GM19351 (cell line): ENCODE measurements at regions not wholly inside any gene's neighbourhood (a gene's known extent, or its start where the extent isn't known, plus 50 kb on each side); places are given as distances from the start of the nearest gene placed in this dataset.
A peak's percentile ranks its signal among the peaks of the same experiment; 100 is the strongest.

Experiments used
- ATAC-seq: cut with Tn5 transposase; IDR thresholded peaks from one replicate; pipeline ENCODE4 v1.9.1; 2021; ENCODE audit warnings: mild to moderate bottlenecking, moderate library complexity; ENCODE audit not compliant: unreplicated experiment

DNA sequence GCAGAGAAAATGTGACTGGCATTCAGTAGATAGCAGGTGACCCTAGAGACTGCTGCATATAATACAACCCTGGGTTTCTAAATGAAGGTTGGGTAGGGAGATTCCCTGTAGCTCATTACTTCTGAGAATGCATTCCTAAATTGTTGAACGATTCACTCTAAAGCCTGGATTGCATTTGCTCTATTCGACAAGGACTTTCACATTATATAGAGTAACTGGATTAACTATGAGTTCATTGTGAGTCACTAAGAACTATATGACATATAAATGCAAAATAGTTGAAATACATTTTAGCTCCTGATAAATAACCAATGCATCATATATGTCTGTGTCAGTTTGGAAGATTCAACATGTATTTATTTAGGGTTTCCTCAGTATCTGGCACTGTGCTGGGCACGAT is 294.7 kb upstream of the CCDC54 start:
- ATAC-seq, result no peak

DNA sequence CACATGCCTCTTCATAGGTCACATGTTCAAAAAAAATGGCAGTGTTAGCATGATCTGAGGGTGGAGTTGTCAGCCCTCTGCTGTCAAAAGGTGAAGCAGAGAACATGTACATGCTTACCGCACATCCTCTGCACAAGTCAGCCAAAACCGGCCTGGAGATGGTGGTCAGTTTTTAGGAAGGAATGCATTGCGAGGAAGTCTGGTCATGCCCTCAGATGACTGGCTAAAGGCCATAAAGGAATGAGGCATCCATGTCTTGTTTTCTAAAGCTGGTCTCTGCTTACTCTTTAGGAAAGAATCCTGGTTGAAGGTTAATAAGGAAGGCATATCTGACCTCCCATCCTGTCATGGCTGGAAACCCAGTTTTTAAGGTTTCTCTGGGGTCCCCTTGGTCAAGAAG is 292.0 kb upstream of the CCDC54 start:
- ATAC-seq, result no peak

DNA sequence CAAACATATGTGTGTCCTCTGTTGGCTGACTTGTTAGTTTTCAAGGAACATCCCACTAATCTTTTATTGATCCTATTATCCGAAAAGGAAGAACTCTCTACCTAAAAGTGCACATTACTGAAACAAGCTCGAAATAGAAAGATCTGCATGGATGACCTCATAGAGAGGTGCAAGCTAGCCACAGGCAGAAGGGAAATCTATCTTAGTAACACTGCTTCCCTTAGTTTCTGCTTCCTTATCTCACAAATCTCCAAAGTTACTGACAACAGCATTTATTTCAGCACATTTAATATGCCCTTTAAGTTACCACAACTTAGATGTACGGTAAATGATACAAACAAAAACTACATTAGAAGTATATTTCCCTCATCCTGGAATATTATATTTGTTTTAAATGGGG is 285.1 kb upstream of the CCDC54 start:
- no peak for ATAC-seq

DNA sequence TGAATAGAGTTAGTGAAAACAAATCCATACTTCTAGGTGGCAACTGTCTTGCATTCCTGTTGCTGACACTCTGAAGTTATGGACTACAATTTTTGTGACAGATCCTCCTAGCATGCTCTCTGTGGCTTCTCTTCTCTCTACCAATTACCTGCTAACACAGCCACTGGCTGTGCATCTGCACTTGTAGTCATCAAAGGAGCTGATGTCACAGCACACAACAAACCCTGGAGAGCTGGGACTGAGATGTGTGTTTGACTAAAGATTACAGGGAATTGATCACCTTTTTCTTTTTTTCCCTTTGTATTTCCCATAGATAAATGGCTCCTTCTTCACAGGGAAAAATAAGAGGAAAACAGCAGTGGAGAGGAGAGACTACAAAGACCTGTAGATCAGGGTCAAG is 278.4 kb upstream of the CCDC54 start:
- ATAC-seq, result no peak

DNA sequence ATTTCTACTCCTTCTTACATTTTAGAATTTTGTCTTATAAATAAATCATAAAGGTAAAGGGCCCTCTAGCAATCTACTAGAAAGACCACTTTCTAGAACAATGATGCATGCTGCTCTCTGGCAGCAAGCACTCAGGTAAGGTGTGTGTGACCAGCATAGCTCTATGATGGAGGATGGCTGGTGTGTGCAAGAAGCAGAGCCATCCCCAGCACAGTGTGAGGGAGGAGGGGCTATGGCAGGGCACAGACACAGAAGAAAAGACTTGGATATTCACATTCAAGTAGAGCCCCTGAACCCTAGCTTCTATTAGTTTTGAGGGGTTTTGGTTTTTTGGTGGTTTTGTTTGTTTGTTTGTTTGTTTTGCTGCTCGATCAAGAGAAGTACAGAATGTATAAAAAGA is 277.1 kb upstream of the CCDC54 start:
- ATAC-seq, result no peak

DNA sequence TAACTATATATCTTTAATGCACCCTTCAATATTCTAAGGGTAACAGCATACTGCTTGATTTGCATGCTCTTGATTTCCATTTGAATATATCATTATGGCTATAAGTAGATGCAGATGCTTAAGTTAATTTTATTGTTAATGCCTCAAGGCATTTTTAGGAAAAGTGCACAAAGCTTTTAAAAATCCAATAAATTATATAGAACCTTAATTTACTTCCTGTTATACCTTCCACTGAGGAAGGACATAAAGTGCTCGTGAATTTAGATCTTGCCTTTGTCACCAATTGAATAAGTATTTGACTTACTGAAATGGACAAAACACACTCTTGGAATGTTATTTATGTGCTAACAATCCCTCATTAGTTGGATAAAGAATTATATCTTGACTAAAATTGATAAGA is 276.7 kb upstream of the CCDC54 start:
- no peak for ATAC-seq

DNA sequence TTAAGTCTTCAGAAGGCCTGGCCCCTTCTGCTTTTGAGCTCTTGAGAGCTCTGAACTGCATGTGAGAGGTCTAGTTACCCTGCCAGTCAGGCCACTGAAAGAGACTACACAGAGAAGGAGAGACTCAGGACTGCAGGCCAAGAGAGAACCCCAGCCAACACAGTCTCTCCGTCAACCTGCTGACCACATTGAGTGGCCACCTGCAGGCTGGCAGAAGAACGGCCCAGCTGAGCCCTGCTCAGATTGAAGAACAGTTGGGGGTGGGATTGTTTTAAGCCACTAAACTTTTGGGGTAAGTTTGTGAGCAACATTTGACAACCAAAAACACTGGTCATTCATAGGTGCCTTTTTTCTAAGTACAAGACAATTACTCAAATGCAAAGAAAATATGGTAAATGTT is 273.5 kb upstream of the CCDC54 start:
- no peak for ATAC-seq

DNA sequence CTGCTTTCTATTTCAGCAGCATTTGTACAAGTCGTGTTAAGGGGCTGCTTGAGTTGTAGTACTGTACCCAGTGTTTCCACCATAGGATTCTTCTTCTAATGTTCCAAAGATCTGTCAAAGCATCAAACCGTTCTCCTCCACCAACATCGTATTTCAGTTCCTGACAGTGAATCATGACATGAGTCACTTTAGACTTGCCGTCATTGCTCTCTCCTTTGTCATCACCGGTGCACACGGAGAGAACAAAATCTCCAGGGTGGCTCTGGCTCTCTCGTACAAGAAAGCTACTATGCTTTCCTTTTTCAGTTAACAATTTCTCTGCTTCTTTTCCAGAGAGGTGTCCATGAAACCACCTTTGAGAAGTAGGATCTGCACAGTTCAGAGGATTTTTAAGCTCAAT is 270.9 kb upstream of the CCDC54 start:
- ATAC-seq, result no peak

DNA sequence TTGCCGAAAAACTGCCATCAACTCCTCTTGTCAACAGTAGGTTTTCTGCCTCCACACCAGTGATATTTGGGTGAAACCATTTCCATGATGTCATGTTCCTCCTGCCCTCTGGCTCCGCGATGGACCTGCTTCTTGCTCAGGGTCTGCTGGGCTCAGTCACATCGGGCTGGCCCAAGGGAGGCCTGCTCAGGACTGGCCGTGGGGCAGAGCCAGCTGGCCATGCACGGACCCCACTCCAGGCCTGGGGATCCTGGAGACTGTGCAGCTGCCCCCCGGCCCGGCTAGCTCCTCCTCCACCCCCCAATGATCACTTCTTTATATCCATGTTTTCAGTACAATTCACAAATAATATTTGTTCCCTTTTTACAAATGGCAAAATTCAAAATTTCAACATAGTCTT is 270.3 kb upstream of the CCDC54 start:
- no peak for ATAC-seq

DNA sequence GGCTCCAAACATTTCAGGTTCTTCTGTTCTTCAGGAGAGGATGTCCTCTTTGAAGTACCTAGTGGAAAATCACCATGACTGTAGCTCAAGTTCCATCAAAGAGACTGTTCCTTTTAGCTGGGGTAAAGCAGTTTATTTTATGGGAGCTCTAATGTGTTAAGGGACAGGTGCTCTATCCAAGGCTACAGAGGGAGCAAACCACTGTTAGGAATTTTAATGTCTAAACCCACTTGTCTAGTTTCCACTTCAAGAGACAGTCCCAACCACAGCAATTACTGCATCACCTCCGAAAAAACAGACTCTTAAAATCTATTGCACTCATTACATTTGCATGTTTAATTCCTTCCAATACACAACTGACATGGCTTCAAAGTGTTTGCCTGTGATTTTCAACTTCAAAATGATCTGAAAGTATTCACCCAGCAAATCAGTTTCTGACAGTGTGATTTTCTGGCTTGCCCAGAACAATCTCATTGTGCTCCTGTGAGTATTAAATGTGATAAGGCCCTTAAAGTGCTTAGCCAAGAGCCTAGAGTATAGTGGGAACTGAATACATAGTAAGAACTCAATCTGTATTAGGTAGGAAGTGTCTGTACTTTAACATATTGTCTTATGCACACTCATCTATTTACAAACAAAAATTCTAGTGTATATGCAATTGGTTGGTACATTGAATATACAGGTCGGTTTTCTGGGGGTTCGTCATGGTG is 266.5 kb upstream of the CCDC54 start:
- ATAC-seq, result no peak

DNA sequence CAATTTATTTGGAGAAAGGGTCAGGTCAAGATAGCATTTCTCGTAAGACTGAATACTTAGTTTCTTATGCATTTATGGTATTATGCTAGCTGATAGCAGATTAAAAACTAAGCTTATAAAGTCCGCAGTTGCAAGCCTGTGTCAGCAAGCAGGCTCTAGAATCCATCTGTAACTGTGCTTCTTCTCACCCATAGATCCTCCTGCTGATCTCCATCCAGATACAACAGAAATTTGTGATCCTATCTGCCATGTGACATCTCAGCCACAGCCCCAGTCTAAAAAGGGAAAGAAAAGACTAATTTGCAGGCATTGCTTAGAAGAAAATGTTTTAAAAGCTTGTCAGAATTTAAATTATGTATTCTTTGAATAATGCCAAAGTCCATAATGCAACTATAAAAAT is 265.4 kb upstream of the CCDC54 start:
- no peak for ATAC-seq

DNA sequence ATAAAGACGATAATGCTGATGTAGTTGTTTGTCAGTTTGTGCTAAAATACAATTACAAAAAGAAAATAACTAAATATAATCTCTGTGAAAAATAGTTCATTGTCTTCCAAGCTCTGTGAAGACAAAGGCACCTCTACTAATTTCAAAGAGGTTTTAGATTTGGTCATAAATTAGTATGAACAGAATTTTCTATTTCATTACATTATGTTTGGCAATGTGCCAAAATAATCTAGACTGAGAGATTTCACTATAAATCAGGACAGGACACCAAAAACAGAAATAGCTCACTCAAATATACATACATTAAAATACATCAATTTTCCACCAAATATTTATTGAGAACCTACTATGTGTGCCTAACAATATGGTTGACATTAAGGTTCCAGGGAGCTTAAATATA is 264.9 kb upstream of the CCDC54 start:
- ATAC-seq, result no peak

DNA sequence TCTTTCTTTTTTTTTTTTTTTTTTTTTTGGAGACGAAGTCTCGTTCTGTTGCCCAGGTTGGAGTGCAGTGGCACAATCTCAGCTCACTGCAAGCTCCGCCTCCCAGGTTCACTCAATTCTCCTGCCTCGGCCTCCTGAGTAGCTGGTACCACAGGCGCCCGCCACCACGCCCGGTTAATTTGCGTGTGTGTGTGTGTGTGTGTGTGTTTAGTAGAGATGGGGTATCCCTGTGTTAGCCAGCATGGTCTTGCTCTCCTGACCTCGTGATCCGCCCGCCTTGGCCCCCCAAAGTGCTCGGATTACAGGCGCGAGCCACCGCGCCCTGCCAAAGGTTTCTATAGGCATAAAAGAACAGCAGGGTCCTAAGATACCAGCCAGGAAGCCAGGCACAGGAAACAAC is 261.0 kb upstream of the CCDC54 start:
- ATAC-seq, result no peak

DNA sequence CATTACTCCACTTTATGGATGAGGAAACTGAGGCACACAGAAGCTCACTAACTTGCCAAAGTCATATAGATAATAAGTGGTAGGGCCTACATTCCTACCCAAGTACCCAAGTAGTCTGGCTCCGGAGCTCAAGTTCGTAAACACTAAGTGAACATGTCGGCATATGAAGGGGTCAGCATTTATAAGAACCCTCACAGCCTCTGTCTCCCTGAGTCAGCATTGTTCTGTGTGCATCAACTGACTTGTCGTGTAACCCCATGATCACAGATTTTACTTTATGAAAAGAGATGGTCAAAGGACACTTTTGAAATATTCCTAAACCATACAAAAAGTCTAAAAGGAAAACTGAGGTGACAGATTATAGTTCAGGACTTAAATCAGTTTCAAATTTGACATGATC is 260.1 kb upstream of the CCDC54 start:
- no peak for ATAC-seq

DNA sequence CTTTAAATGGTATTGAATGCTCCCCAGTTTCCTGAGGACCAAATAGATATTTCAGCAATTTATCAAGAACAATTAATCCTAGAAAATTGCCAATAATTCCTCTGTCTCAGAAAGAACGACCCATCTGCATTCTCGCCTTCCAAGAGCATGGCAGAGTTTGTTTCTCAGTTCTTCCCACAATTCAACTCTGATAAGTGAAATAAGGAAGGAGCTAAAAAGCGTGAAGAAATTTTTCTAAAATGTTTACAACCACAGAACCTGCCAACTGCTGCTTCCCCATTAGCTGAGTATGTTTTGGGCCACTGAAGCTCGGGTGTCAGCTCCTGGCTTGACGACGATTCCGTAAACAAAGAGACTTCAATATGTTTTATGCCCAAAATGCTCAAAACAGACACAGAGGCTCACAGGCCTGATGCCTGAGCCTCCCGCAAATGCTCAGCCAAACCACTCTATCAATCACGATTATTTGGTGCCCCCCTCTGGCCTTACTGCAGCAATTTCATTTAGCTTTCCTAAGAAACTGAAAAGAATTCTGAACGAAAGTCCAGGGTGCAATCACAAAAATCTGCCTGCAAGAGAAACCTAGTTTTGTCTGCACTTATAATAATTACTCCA is 259.2 kb upstream of the CCDC54 start:
- peak; percentile 88 for ATAC-seq

DNA sequence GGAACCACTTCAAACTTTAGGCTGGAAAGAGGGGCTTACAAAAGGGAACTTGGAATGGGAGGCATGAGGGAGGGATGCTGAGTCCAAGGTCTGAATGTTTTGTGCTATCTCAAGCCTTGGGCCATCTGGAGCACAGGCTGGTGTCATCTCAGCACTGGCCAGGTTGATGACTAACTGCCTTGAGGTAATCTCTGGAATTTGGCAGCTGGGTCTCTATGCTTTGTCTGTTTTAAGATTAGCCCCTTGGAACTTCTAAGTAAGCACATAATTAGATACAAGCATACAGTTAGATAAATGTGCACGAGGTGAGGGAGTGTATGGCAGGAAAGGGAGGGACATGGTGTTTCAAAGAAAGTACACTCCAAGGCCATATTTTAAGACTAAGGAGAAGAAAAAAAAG is 252.4 kb upstream of the CCDC54 start:
- no peak for ATAC-seq

DNA sequence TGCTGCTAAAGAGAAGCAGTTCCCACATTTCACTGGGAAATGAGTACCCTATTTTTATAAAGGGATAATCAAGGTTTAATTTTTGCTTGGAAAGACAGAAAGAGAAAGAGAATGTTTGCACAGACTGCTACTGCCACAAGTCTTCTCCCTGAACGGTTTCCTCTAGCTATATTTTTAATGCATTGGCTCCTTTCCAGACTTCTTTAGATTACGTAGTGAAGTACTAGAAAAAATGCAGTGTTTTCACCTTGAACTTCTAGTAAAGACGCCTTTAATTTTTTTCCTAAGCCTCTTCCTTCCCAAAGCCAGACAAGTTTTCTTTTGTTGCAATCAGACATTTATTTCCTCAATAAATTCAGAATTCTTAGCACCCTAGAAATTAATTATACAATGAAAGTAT is 248.3 kb upstream of the CCDC54 start:
- no peak for ATAC-seq

DNA sequence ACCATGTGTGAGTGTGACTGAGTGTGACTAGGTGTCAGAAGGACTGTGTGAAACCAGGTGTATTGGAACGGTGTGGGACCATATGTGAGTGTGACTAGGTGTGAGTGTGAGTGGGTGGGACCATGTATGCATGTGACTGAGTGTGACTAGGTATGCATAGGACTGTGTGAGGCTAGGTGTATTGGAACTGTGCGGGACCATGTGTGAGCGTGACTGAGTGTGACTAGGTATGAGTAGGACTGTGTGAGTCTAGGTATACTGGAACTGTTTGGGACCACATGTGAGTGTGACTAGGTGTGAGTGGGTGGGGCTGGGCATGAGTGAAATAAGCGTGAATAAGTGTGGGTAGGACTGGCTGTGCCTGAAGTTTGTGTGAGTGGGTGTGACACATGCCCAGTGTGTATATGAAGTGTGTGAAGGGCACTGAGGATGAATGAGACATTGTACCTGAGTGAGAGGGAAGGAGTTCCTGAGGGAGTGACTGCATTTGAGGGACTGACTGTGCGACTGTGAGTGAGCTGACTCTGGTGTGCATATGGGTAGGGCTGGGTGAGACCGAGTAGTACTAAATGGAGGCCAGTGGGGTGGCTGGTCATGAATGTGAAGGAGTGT is 247.0 kb upstream of the CCDC54 start:
- no peak for ATAC-seq

DNA sequence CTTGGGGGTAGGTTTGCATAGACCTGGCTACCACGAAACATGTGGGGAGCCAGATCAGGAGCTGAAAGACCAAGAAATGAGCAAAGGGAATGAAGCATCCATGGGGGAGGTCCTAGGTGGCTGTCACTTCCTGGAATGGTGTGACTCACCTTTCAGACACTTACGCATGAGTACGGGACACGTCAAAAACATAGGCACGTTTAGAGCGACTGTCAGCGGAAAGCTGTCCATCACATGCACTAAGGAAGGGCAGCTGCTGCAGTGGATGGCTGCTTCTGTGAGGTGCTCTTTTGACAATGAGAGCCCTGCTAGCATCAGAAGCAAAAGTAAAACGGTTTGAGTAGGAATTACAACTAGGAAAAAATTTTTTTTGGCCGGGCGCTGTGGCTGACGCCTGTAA is 244.6 kb upstream of the CCDC54 start:
- ATAC-seq, result no peak

DNA sequence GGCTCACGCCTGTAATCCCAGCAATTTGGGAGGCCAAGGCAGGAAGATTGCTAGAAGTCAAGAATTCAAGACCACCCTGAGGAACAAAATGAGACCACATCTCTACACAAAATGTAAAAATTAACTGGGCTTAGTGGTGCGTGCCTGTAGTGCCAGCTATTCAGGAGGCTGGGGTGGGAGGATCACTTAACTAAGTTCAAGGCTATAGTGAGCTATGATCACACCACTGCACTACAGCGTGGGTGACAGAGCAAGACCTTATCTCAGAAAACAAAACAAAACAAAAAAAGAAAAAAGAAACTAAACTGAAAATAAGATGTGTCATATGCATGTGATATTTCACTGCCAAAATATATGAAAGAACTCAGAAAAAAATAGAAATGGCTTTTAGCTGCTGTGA is 243.3 kb upstream of the CCDC54 start:
- no peak for ATAC-seq

DNA sequence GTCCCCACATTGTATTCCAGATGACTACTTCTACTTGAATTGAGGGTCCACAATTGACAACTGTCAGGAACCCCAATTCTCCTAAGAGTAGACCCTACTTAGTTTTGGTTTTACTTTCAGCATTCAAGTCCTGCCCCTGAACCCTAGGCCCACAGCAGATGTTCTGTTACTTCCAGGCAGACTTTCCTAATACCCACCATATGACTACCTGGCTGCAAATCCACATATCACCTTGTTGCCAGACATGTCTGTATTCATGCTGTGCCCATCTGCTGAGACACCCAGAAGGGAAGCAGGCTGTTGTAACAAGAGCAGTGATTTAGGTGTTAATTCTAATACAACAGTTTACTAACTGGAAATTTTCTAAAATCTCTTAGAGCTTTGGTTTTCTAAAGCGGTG is 235.1 kb upstream of the CCDC54 start:
- no peak for ATAC-seq

DNA sequence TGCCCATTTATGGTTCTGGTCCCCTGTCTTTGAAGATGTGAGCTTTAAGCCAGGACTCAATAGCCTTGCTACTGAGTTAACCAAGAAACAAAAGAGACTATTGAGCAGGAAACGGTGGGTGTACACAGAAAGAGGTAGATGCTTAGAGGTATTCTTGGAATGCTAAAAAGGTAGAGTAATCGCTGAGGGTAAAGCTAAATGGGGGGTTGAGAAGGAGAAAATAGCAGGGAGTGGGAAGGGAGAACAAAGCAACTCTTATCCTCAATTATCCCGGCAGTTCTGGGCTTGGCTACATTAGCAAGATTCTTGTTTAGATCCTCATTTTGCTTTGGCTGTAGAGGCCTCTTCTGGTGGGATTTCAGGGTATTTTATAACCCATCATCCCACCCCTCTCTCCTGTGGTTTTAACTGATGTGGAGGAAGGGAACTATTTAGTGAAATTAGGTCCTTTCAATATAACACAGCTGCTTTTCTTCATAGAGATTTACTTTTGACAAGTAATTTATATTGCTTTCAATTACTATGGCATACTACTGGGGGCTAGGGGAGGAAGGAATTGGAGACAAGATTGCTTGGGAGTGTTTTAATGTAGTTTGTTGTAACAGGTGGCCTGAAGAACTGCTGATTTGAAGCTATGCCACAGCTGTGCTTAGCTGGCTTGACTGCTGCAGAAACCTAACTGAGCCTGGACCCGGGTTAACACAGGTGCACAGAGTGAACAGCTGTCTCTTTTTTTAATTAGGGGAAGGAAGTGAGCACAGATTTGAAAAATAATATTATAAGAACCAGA is 234.3 kb upstream of the CCDC54 start:
- no peak for ATAC-seq
